Neural cell (in vitro differentiated cells): ENCODE measurements at regions not wholly inside any gene's neighbourhood (a gene's known extent, or its start where the extent isn't known, plus 50 kb on each side); places are given as distances from the start of the nearest gene placed in this dataset.

Experiments
- H2AFZ ChIP-seq: fragments of 200-600, 300-800 bp; sonication (generic), shearing (Covaris generic); 2 replicates; pipeline ENCODE4 v1.6.0; 2014; ENCODE audit warnings: low read depth, mild to moderate bottlenecking, antibody characterized with exemption, low read length, moderate library complexity
- H3F3A ChIP-seq: fragments of 200-600 bp; shearing (Covaris generic); 2 replicates; pipeline ENCODE4 v1.6.1; 2016; ENCODE audit warnings: mild to moderate bottlenecking, moderate library complexity, mixed read lengths, antibody characterized with exemption, low read length; ENCODE audit not compliant: insufficient read depth, poor library complexity, severe bottlenecking
- H3K27ac ChIP-seq: fragments of 200-600, 300-800 bp; sonication (generic), shearing (Covaris generic); 2 replicates; pipeline ENCODE4 v1.5.1; 2014; ENCODE audit warnings: mild to moderate bottlenecking, low read length, moderate library complexity
- H3K27me3 ChIP-seq: fragments of 300-800, 200-600 bp; sonication (generic), shearing (Covaris generic); 2 replicates; pipeline ENCODE4 v1.6.0; 2014; ENCODE audit warnings: mild to moderate bottlenecking, low read depth, low read length, moderate library complexity; ENCODE audit not compliant: insufficient read depth
- H3K36me3 ChIP-seq: fragments of 300-800, 200-600 bp; sonication (generic), shearing (Covaris generic); 2 replicates; pipeline ENCODE4 v1.5.1; 2014; ENCODE audit warnings: mild to moderate bottlenecking, antibody characterized with exemption, low read length, moderate library complexity; ENCODE audit not compliant: insufficient read depth
- H3K4me2 ChIP-seq: fragments of 300-800, 200-600 bp; sonication (generic), shearing (Covaris generic); 2 replicates; pipeline ENCODE4 v1.6.0; 2014; ENCODE audit warnings: mild to moderate bottlenecking, low read length
- H3K4me3 ChIP-seq: fragments of 300-800, 200-600 bp; sonication (generic), shearing (Covaris generic); 2 replicates; pipeline ENCODE4 v1.5.1; 2014; ENCODE audit warnings: mild to moderate bottlenecking, low read length, moderate library complexity
- H3K79me2 ChIP-seq: fragments of 200-600 bp; shearing (Covaris generic); replicated peaks from 2 replicates; pipeline ENCODE4 v1.6.0; 2014; ENCODE audit warnings: mild to moderate bottlenecking, low read length, moderate library complexity; ENCODE audit not compliant: insufficient read depth
- H3K9ac ChIP-seq: fragments of 300-800, 200-600 bp; sonication (generic), shearing (Covaris generic); 2 replicates; pipeline ENCODE4 v1.6.1; 2016; ENCODE audit warnings: mild to moderate bottlenecking, low read length, mixed read lengths
- H3K9me2 ChIP-seq: fragments of 200-600 bp; shearing (Covaris generic); 2 replicates; pipeline ENCODE4 v1.6.1; 2016; ENCODE audit warnings: mild to moderate bottlenecking, low read length, mixed read lengths; ENCODE audit not compliant: insufficient read depth
- H3K9me3 ChIP-seq: fragments of 200-600, 300-800 bp; sonication (generic), shearing (Covaris generic); 2 replicates; pipeline ENCODE4 v1.6.1; 2016; ENCODE audit warnings: mild to moderate bottlenecking, mixed run types, low read length, moderate library complexity, mixed read lengths
- H4K20me1 ChIP-seq: fragments of 200-600 bp; shearing (Covaris generic); 2 replicates; pipeline ENCODE4 v1.6.1; 2016; ENCODE audit warnings: mild to moderate bottlenecking, mixed run types; ENCODE audit not compliant: insufficient read depth
- CTCF ChIP-seq: fragments of 450-650 bp; IDR thresholded peaks from 2 replicates; pipeline ENCODE4 v1.5.1; 2014; ENCODE audit warnings: antibody characterized with exemption, mild to moderate bottlenecking, moderate library complexity; ENCODE audit not compliant: poor library complexity, severe bottlenecking
- EP300 ChIP-seq: fragments of 450-650 bp; conservative IDR thresholded peaks from 2 replicates; pipeline ENCODE4 v1.6.1; 2014; ENCODE audit warnings: antibody characterized with exemption, mild to moderate bottlenecking, moderate library complexity; ENCODE audit not compliant: poor library complexity, severe bottlenecking
- EZH2 ChIP-seq: fragments of 200-600, 300-800 bp; shearing (Covaris generic), sonication (generic); IDR thresholded peaks from 2 replicates; pipeline ENCODE4 v1.6.1; 2014; ENCODE audit warnings: antibody characterized with exemption, low read length, borderline replicate concordance, mild to moderate bottlenecking; ENCODE audit not compliant: insufficient read depth, poor library complexity, severe bottlenecking
- MXI1 ChIP-seq: fragments of 450-650 bp; conservative IDR thresholded peaks from 2 replicates; pipeline ENCODE4 v1.6.1; 2014; ENCODE audit warnings: antibody characterized with exemption, mild to moderate bottlenecking; ENCODE audit not compliant: poor library complexity, severe bottlenecking
- POLR2AphosphoS5 ChIP-seq: IDR thresholded peaks from 2 replicates; pipeline ENCODE4 v1.6.1; 2012
- RAD21 ChIP-seq: fragments of 450-650 bp; conservative IDR thresholded peaks from 2 replicates; pipeline ENCODE4 v1.6.1; 2014; ENCODE audit warnings: antibody characterized with exemption, mild to moderate bottlenecking, moderate library complexity
- REST ChIP-seq: IDR thresholded peaks from 2 replicates; pipeline ENCODE4 v1.6.1; 2012; ENCODE audit warnings: borderline replicate concordance
- SMC3 ChIP-seq: fragments of 450-650 bp; conservative IDR thresholded peaks from 2 replicates; pipeline ENCODE4 v1.6.1; 2014; ENCODE audit warnings: antibody characterized with exemption, mild to moderate bottlenecking, moderate library complexity; ENCODE audit not compliant: poor library complexity
- TAF1 ChIP-seq: IDR thresholded peaks from 2 replicates; pipeline ENCODE4 v1.6.1; 2012; ENCODE audit warnings: low read depth

GRCh38 chr5:156042726-156043125 lies 284.2 kb upstream of the SGCD start:
- H3K79me2 ChIP-seq, result no peaks in the 10 kb centered on the region
- H3K36me3 ChIP-seq, result no peaks in the 10 kb centered on the region
- H3K4me3 ChIP-seq, result no peak overlapping the region
- H3K9me3 ChIP-seq, result no peaks in the 10 kb centered on the region
- no peaks in the 10 kb centered on the region for H3K27me3 ChIP-seq
- no peaks in the 10 kb centered on the region for H3F3A ChIP-seq
- TF ChIP-seq TAF1 (no peak), POLR2AphosphoS5 (no peak), EP300 (no peak), SMC3 (no peak), REST (no peak), MXI1 (no peak), RAD21 (no peak), CTCF (no peak), EZH2 (no peak)
- no peak overlapping the region for H3K9ac ChIP-seq
- H3K27ac ChIP-seq, result no peak overlapping the region
- H2AFZ ChIP-seq, result no peak overlapping the region
- H4K20me1 ChIP-seq, result no peaks in the 10 kb centered on the region
- H3K4me2 ChIP-seq, result no peak overlapping the region
- H3K9me2 ChIP-seq, result no peaks in the 10 kb centered on the region

GRCh38 chr5:156043351-156043750 lies 283.6 kb upstream of the SGCD start:
- Histone ChIP-seq H4K20me1 (no peaks in the 10 kb centered on the region), H3K9me3 (no peaks in the 10 kb centered on the region), H3K9ac (no peak overlapping the region), H3K4me3 (no peak overlapping the region), H3F3A (no peaks in the 10 kb centered on the region), H3K79me2 (no peaks in the 10 kb centered on the region), H3K36me3 (no peaks in the 10 kb centered on the region), H3K27me3 (no peaks in the 10 kb centered on the region), H3K4me2 (no peak overlapping the region), H3K9me2 (no peaks in the 10 kb centered on the region), H2AFZ (no peak overlapping the region), H3K27ac (no peak overlapping the region)
- TF ChIP-seq RAD21 (no peak), MXI1 (no peak), POLR2AphosphoS5 (no peak), SMC3 (no peak), EZH2 (no peak), EP300 (no peak)
